Stimulated activated CD4-positive, alpha-beta T cell treated with anti-CD3 and anti-CD28 coated beads, Interleukin-15, amount 100 ng/mL, for 48 hours (primary cell): ENCODE measurements at regions not wholly inside any gene's neighbourhood (a gene's known extent, or its start where the extent isn't known, plus 50 kb on each side); places are given as distances from the start of the nearest gene placed in this dataset.

ENCODE experiments used
- DNase-seq, 2 donors: peaks; one replicate each; pipeline ENCODE4 v3.0.0-alpha.2; 2020; ENCODE audit warnings: low read depth in 2 of 2

- DNase-seq = no peak
Observed at GRCh38 chr10:64505501-64505900, 984.3 kb downstream of the REEP3 start.

- DNase-seq = no peak
Observed at GRCh38 chr10:64506963-64507362, 985.8 kb downstream of the REEP3 start.

- DNase-seq = no peak
Observed at GRCh38 chr10:64507651-64508028, 986.4 kb downstream of the REEP3 start.

GRCh38 chr10:64508029-64508661 lies 986.9 kb downstream of the REEP3 start:
- DNase-seq = no peak

- no peak for DNase-seq
Observed at GRCh38 chr10:64515970-64516699, 994.9 kb downstream of the REEP3 start.

- no peak for DNase-seq
Observed at GRCh38 chr10:64518456-64518855, 997.3 kb downstream of the REEP3 start.

- DNase-seq = no peak
Observed at GRCh38 chr10:64519427-64519826, 998.2 kb downstream of the REEP3 start.

- no peak for DNase-seq
Observed at GRCh38 chr10:64519831-64520230, 998.6 kb downstream of the REEP3 start.

GRCh38 chr10:64523065-64523759 lies 1002.0 kb downstream of the REEP3 start:
- no peak for DNase-seq

- DNase-seq = no peak
Observed at GRCh38 chr10:64528294-64529002, 1007.2 kb downstream of the REEP3 start.

GRCh38 chr10:64529003-64529350 lies 1007.8 kb downstream of the REEP3 start:
- DNase-seq = no peak

GRCh38 chr10:64534616-64535015 lies 1013.4 kb downstream of the REEP3 start:
- no peak for DNase-seq

- DNase-seq = no peak
Observed at GRCh38 chr10:64535131-64535867, 1014.1 kb downstream of the REEP3 start.

GRCh38 chr10:64537112-64537511 lies 1015.9 kb downstream of the REEP3 start:
- no peak for DNase-seq

GRCh38 chr10:64537928-64538327 lies 1016.7 kb downstream of the REEP3 start:
- no peak for DNase-seq

GRCh38 chr10:64546073-64546472 lies 1024.9 kb downstream of the REEP3 start:
- no peak for DNase-seq

GRCh38 chr10:64547168-64547567 lies 1026.0 kb downstream of the REEP3 start:
- no peak for DNase-seq

- no peak for DNase-seq
Observed at GRCh38 chr10:64555666-64556065, 1034.5 kb downstream of the REEP3 start.

GRCh38 chr10:64558094-64558835 lies 1037.1 kb downstream of the REEP3 start:
- DNase-seq = no peak

- DNase-seq = no peak
Observed at GRCh38 chr10:64571056-64571455, 1049.9 kb downstream of the REEP3 start.
